HCT116 (cell line): ENCODE measurements at regions not wholly inside any gene's neighbourhood (a gene's known extent, or its start where the extent isn't known, plus 50 kb on each side); places are given as distances from the start of the nearest gene placed in this dataset.

Experiments used
- CEBPB ChIP-seq: IDR thresholded peaks from 2 replicates; pipeline ENCODE4 v1.6.1; 2012; ENCODE audit warnings: low read depth
- EZH2 ChIP-seq: fragments of 200-600 bp; sonication (generic); IDR thresholded peaks from 2 replicates; pipeline ENCODE4 v1.6.1; 2017; ENCODE audit warnings: antibody characterized with exemption, mixed run types
- EZH2phosphoT487 ChIP-seq: fragments of 200-600 bp; IDR thresholded peaks from 2 replicates; pipeline ENCODE4 v1.6.1; 2018; ENCODE audit warnings: antibody characterized with exemption, borderline replicate concordance
- MAX ChIP-seq: IDR thresholded peaks from 2 replicates; pipeline ENCODE4 v1.6.1; 2012
- POLR2A ChIP-seq: IDR thresholded peaks from 2 replicates; pipeline ENCODE4 v1.7.0; 2011; ENCODE audit warnings: borderline replicate concordance; ENCODE audit not compliant: insufficient read depth, insufficient read length; ENCODE audit errors: extremely low read depth
- ZFX ChIP-seq: fragments of 450-650 bp; IDR thresholded peaks from 2 replicates; pipeline ENCODE4 v1.6.1; 2017
- TF ChIP-seq, protein P1 (sequence below), 3 experiments: fragments of 200-600 bp in 1 of 3; sonication (generic) in 1 of 3; IDR thresholded peaks in 2 of 3; conservative IDR thresholded peaks in 1 of 3; 2 replicates each; pipeline ENCODE4 v1.5.1; 2012 to 2017; ENCODE audit warnings: low read depth in 2 of 3, low read length in 2 of 3, antibody characterized with exemption in 1 of 3, borderline replicate concordance in 1 of 3, control low read depth in 1 of 3, mild to moderate bottlenecking in 1 of 3, mixed read lengths in 1 of 3, mixed run types in 1 of 3, moderate library complexity in 1 of 3; ENCODE audit not compliant: insufficient read depth in 1 of 3

DNA sequence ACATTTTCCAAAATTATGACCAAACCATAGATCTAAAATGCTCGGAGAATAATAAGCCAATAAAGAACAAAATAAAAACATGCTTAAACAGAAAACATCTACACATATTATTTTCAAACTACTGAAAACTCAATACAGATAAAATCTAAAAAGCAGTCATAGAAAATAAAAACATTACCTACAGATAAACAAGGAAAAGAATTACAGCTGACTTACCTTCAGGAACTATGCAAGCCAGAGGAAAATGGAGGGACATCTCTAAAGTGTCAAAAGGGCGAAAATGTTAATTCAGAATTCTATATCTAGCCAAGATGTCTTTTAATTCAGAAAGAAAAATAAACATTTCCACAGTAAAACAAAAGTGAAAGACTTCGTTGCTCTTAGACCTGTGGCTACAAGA is 112.9 kb upstream of the GYPC start:
- TF ChIP-seq POLR2A (no peak), EZH2phosphoT487 (no peak), EZH2 (no peak), CEBPB (no peak), MAX (no peak), ZFX (no peak)
- TF ChIP-seq, protein P1, sequence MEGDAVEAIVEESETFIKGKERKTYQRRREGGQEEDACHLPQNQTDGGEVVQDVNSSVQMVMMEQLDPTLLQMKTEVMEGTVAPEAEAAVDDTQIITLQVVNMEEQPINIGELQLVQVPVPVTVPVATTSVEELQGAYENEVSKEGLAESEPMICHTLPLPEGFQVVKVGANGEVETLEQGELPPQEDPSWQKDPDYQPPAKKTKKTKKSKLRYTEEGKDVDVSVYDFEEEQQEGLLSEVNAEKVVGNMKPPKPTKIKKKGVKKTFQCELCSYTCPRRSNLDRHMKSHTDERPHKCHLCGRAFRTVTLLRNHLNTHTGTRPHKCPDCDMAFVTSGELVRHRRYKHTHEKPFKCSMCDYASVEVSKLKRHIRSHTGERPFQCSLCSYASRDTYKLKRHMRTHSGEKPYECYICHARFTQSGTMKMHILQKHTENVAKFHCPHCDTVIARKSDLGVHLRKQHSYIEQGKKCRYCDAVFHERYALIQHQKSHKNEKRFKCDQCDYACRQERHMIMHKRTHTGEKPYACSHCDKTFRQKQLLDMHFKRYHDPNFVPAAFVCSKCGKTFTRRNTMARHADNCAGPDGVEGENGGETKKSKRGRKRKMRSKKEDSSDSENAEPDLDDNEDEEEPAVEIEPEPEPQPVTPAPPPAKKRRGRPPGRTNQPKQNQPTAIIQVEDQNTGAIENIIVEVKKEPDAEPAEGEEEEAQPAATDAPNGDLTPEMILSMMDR (IDR thresholded peaks at IDR 0.05 in 2 of 3, conservative IDR thresholded peaks at IDR 0.05 in 1 of 3; ENCODE audit: borderline replicate concordance in 1 of 3, insufficient read depth in 1 of 3, low read depth in 2 of 3, low read length in 2 of 3), result no peak
